GM23338 (cell line): ENCODE measurements at regions not wholly inside any gene's neighbourhood (a gene's known extent, or its start where the extent isn't known, plus 50 kb on each side); places are given as distances from the start of the nearest gene placed in this dataset.
A peak's percentile ranks its signal among the peaks of the same experiment; 100 is the strongest.

ENCODE experiments used
- ATAC-seq: fragments of 200-7000 bp; cut with Tn5 transposase; 3 replicates; pipeline ENCODE4 v1.9.1; 2020
- DNase-seq: peaks from one replicate; pipeline ENCODE4 v3.0.0-alpha.2; 2015; ENCODE audit warnings: low spot score
- H2AFZ ChIP-seq: fragments of 200-600 bp; sonication (generic); 2 replicates; pipeline ENCODE4 v1.8.0; 2016; ENCODE audit warnings: antibody characterized with exemption, mild to moderate bottlenecking, moderate library complexity
- H3F3A ChIP-seq: fragments of 200-600 bp; sonication (generic); replicated peaks from 2 replicates; pipeline ENCODE4 v1.8.0; 2017; ENCODE audit warnings: antibody characterized with exemption, mixed run types, low read depth
- H3K27ac ChIP-seq: fragments of 200-600 bp; sonication (generic); 2 replicates; pipeline ENCODE4 v1.6.1; 2016; ENCODE audit warnings: low read depth
- H3K27me3 ChIP-seq: fragments of 200-600 bp; sonication (generic); 2 replicates; pipeline ENCODE4 v1.8.0; 2016; ENCODE audit warnings: mild to moderate bottlenecking, mixed run types, moderate library complexity; ENCODE audit not compliant: insufficient read depth
- H3K36me3 ChIP-seq: fragments of 200-600 bp; sonication (generic); 2 replicates; pipeline ENCODE4 v1.8.0; 2016; ENCODE audit warnings: mild to moderate bottlenecking; ENCODE audit not compliant: insufficient read depth
- H3K4me1 ChIP-seq: fragments of 200-600 bp; sonication (generic); 2 replicates; pipeline ENCODE4 v1.8.0; 2016; ENCODE audit warnings: mild to moderate bottlenecking, moderate library complexity; ENCODE audit not compliant: insufficient read depth
- H3K4me2 ChIP-seq: fragments of 200-600 bp; sonication (generic); 2 replicates; pipeline ENCODE4 v1.7.1; 2017; ENCODE audit warnings: mixed run types
- H3K4me3 ChIP-seq: fragments of 200-600 bp; sonication (generic); 2 replicates; pipeline ENCODE4 v1.6.1; 2016; ENCODE audit warnings: mixed run types
- H3K79me2 ChIP-seq: fragments of 200-600 bp; sonication (generic); replicated peaks from 2 replicates; pipeline ENCODE4 v1.8.0; 2017; ENCODE audit warnings: mild to moderate bottlenecking; ENCODE audit not compliant: insufficient read depth
- H3K9me2 ChIP-seq: fragments of 200-600 bp; sonication (generic); 2 replicates; pipeline ENCODE4 v1.8.0; 2017; ENCODE audit not compliant: insufficient read depth
- H4K20me1 ChIP-seq: fragments of 200-600 bp; sonication (generic); replicated peaks from 2 replicates; pipeline ENCODE4 v1.8.0; 2017; ENCODE audit warnings: mild to moderate bottlenecking; ENCODE audit not compliant: insufficient read depth
- H3K27ac Mint-ChIP-seq: 2 replicates; pipeline ENCODE4 v1.8.0; 2020; ENCODE audit warnings: inconsistent platforms, mild to moderate bottlenecking, moderate library complexity, mixed read lengths
- H3K27me3 Mint-ChIP-seq: 3 replicates; pipeline ENCODE4 v1.8.0; 2022; ENCODE audit warnings: low read depth, mild to moderate bottlenecking, moderate library complexity, mixed read lengths, inconsistent platforms; ENCODE audit not compliant: insufficient read depth, poor library complexity
- H3K36me3 Mint-ChIP-seq: 3 replicates; pipeline ENCODE4 v1.8.0; 2021; ENCODE audit warnings: low read depth, mild to moderate bottlenecking, inconsistent platforms, moderate library complexity, mixed read lengths
- H3K4me1 Mint-ChIP-seq: 3 replicates; pipeline ENCODE4 v1.8.0; 2020; ENCODE audit warnings: mild to moderate bottlenecking, inconsistent platforms, mixed read lengths
- H3K4me3 Mint-ChIP-seq: 3 replicates; pipeline ENCODE4 v1.8.0; 2021; ENCODE audit warnings: moderate library complexity, mild to moderate bottlenecking, inconsistent platforms, mixed read lengths
- H3K9me3 Mint-ChIP-seq: 3 replicates; pipeline ENCODE4 v1.8.0; 2020; ENCODE audit warnings: moderate library complexity, mild to moderate bottlenecking, inconsistent platforms, mixed read lengths
- CREB1 ChIP-seq: fragments of 250-450 bp; sonication (Bioruptor Pico); IDR thresholded peaks from 2 replicates; pipeline ENCODE4 v1.5.0; 2020; ENCODE audit warnings: low read depth, mild to moderate bottlenecking, moderate library complexity
- EZH2 ChIP-seq: fragments of 200-600 bp; sonication (generic); IDR thresholded peaks from one replicate; pipeline ENCODE4 v1.8.0; 2017; ENCODE audit warnings: antibody characterized with exemption, mild to moderate bottlenecking, low read depth; ENCODE audit not compliant: unreplicated experiment
- EZH2phosphoT487 ChIP-seq: fragments of 200-600 bp; sonication (generic); IDR thresholded peaks from one replicate; pipeline ENCODE4 v1.8.1; 2018; ENCODE audit warnings: antibody characterized with exemption; ENCODE audit not compliant: unreplicated experiment
- JUNB ChIP-seq: IDR thresholded peaks from one replicate; pipeline ENCODE4 v1.6.1; 2016; ENCODE audit warnings: antibody characterized with exemption; ENCODE audit not compliant: unreplicated experiment
- NANOG ChIP-seq: IDR thresholded peaks from 2 replicates; pipeline ENCODE4 v1.6.1; 2016; ENCODE audit warnings: antibody characterized with exemption, borderline replicate concordance
- POLR2AphosphoS5 ChIP-seq: IDR thresholded peaks from 2 replicates; pipeline ENCODE4 v1.6.1; 2016; ENCODE audit warnings: antibody characterized with exemption, low read depth
- STAT1 ChIP-seq: IDR thresholded peaks from one replicate; pipeline ENCODE4 v1.6.1; 2016; ENCODE audit warnings: antibody characterized with exemption; ENCODE audit not compliant: unreplicated experiment
- ZNF114 ChIP-seq: fragments of 250-450 bp; sonication (Bioruptor Pico); IDR thresholded peaks from 2 replicates; pipeline ENCODE4 v1.5.0; 2020; ENCODE audit warnings: mild to moderate bottlenecking, moderate library complexity
- TF ChIP-seq, protein P1 (sequence below): fragments of 250-450 bp; sonication (Bioruptor Pico); IDR thresholded peaks from 2 replicates; pipeline ENCODE4 v1.5.0; 2020; ENCODE audit warnings: mild to moderate bottlenecking, moderate library complexity
- TF ChIP-seq, protein P2 (sequence below), 2 experiments: fragments of 200-600 bp in 1 of 2; sonication (generic) in 1 of 2; conservative IDR thresholded peaks; 2 replicates each; pipeline versions ENCODE4 v1.5.1 to v1.6.1; 2016 to 2017; ENCODE audit warnings: antibody characterized with exemption in 2 of 2, low read depth in 2 of 2, mild to moderate bottlenecking in 2 of 2, moderate library complexity in 1 of 2
- TF ChIP-seq, protein P3 (sequence below): IDR thresholded peaks from one replicate; pipeline ENCODE4 v1.6.1; 2018; ENCODE audit warnings: antibody characterized with exemption; ENCODE audit not compliant: unreplicated experiment
- TF ChIP-seq, protein P4 (sequence below): IDR thresholded peaks from 2 replicates; pipeline ENCODE4 v1.6.1; 2016; ENCODE audit warnings: antibody characterized with exemption

DNA sequence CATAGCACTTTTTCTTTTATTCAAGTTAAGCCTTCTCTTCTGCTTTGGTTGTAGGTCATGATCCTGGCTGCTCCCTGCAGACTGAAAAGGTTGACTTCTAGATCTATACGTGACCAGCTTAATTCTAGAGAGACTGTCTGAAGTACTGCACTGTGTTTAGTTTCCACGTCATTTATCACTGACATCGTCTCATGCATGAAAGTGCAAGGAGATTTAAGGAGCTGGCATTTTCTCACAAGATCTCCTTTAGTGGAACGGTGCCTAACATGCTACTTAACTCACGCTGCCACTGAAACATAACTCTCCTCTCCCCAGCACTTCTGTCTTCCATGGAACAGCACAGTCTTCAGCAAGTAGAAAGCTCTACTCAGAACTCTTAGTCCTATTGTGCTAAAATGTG is 583.0 kb upstream of the KLHL29 start (continued):
- TF ChIP-seq, protein P1, sequence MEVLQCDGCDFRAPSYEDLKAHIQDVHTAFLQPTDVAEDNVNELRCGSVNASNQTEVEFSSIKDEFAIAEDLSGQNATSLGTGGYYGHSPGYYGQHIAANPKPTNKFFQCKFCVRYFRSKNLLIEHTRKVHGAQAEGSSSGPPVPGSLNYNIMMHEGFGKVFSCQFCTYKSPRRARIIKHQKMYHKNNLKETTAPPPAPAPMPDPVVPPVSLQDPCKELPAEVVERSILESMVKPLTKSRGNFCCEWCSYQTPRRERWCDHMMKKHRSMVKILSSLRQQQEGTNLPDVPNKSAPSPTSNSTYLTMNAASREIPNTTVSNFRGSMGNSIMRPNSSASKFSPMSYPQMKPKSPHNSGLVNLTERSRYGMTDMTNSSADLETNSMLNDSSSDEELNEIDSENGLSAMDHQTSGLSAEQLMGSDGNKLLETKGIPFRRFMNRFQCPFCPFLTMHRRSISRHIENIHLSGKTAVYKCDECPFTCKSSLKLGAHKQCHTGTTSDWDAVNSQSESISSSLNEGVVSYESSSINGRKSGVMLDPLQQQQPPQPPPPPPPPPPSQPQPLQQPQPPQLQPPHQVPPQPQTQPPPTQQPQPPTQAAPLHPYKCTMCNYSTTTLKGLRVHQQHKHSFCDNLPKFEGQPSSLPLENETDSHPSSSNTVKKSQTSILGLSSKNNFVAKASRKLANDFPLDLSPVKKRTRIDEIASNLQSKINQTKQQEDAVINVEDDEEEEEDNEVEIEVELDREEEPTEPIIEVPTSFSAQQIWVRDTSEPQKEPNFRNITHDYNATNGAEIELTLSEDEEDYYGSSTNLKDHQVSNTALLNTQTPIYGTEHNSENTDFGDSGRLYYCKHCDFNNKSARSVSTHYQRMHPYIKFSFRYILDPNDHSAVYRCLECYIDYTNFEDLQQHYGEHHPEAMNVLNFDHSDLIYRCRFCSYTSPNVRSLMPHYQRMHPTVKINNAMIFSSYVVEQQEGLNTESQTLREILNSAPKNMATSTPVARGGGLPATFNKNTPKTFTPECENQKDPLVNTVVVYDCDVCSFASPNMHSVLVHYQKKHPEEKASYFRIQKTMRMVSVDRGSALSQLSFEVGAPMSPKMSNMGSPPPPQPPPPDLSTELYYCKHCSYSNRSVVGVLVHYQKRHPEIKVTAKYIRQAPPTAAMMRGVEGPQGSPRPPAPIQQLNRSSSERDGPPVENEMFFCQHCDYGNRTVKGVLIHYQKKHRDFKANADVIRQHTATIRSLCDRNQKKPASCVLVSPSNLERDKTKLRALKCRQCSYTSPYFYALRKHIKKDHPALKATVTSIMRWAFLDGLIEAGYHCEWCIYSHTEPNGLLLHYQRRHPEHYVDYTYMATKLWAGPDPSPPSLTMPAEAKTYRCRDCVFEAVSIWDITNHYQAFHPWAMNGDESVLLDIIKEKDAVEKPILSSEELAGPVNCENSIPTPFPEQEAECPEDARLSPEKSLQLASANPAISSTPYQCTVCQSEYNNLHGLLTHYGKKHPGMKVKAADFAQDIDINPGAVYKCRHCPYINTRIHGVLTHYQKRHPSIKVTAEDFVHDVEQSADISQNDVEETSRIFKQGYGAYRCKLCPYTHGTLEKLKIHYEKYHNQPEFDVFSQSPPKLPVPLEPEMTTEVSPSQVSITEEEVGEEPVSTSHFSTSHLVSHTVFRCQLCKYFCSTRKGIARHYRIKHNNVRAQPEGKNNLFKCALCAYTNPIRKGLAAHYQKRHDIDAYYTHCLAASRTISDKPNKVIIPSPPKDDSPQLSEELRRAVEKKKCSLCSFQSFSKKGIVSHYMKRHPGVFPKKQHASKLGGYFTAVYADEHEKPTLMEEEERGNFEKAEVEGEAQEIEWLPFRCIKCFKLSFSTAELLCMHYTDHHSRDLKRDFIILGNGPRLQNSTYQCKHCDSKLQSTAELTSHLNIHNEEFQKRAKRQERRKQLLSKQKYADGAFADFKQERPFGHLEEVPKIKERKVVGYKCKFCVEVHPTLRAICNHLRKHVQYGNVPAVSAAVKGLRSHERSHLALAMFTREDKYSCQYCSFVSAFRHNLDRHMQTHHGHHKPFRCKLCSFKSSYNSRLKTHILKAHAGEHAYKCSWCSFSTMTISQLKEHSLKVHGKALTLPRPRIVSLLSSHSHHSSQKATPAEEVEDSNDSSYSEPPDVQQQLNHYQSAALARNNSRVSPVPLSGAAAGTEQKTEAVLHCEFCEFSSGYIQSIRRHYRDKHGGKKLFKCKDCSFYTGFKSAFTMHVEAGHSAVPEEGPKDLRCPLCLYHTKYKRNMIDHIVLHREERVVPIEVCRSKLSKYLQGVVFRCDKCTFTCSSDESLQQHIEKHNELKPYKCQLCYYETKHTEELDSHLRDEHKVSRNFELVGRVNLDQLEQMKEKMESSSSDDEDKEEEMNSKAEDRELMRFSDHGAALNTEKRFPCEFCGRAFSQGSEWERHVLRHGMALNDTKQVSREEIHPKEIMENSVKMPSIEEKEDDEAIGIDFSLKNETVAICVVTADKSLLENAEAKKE (CRISPR knock-in tag) = no peak
- TF ChIP-seq, protein P2, sequence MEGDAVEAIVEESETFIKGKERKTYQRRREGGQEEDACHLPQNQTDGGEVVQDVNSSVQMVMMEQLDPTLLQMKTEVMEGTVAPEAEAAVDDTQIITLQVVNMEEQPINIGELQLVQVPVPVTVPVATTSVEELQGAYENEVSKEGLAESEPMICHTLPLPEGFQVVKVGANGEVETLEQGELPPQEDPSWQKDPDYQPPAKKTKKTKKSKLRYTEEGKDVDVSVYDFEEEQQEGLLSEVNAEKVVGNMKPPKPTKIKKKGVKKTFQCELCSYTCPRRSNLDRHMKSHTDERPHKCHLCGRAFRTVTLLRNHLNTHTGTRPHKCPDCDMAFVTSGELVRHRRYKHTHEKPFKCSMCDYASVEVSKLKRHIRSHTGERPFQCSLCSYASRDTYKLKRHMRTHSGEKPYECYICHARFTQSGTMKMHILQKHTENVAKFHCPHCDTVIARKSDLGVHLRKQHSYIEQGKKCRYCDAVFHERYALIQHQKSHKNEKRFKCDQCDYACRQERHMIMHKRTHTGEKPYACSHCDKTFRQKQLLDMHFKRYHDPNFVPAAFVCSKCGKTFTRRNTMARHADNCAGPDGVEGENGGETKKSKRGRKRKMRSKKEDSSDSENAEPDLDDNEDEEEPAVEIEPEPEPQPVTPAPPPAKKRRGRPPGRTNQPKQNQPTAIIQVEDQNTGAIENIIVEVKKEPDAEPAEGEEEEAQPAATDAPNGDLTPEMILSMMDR (conservative IDR thresholded peaks at IDR 0.05; ENCODE audit: low read depth in 2 of 2) = no peak

DNA sequence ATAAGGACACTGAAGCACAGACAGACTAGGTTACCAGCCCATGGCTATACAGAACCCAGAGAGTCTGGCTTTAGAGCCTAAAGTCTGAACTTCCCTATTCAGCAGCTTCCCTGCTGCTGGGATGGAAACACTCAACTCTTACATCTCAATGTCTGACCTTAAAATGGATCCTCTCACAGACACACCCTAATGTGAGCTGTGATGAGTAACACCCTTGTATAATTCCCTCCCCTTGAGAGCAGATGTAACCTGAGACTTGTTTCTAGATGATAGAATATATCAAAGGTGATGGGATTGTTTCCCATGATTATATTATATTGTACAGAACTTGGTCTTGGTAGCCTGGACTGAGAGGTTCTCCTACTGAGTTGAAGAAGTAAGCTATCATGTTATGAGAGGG is 577.1 kb upstream of the KLHL29 start:
- peaks cover 7% of the 10 kb centered on the region for H3K36me3 ChIP-seq
- H3K27ac ChIP-seq = no peak overlapping the region
- no peak overlapping the region for H3K4me3 ChIP-seq
- Mint-ChIP-seq H3K36me3 (peaks cover 46% of the 10 kb centered on the region), H3K9me3 (peaks cover 44% of the 10 kb centered on the region), H3K4me3 (no peak overlapping the region), H3K27me3 (peaks cover 2% of the 10 kb centered on the region), H3K4me1 (no peaks in the 10 kb centered on the region), H3K27ac (no peak overlapping the region)
- H3F3A ChIP-seq = no peaks in the 10 kb centered on the region
- DNase-seq (no peak), ATAC-seq (no peak)
- H4K20me1 ChIP-seq = no peaks in the 10 kb centered on the region
- no peaks in the 10 kb centered on the region for H3K27me3 ChIP-seq
- H2AFZ ChIP-seq = 0 out of 2 replicates have a peak overlapping the region, but pooled peaks have one; percentile 28
- no peaks in the 10 kb centered on the region for H3K79me2 ChIP-seq
- no peak overlapping the region for H3K4me2 ChIP-seq
- H3K4me1 ChIP-seq = no peaks in the 10 kb centered on the region
- no peaks in the 10 kb centered on the region for H3K9me2 ChIP-seq
- no peak for TF ChIP-seq EZH2
- TF ChIP-seq NANOG = no peak
- TF ChIP-seq, protein P3, sequence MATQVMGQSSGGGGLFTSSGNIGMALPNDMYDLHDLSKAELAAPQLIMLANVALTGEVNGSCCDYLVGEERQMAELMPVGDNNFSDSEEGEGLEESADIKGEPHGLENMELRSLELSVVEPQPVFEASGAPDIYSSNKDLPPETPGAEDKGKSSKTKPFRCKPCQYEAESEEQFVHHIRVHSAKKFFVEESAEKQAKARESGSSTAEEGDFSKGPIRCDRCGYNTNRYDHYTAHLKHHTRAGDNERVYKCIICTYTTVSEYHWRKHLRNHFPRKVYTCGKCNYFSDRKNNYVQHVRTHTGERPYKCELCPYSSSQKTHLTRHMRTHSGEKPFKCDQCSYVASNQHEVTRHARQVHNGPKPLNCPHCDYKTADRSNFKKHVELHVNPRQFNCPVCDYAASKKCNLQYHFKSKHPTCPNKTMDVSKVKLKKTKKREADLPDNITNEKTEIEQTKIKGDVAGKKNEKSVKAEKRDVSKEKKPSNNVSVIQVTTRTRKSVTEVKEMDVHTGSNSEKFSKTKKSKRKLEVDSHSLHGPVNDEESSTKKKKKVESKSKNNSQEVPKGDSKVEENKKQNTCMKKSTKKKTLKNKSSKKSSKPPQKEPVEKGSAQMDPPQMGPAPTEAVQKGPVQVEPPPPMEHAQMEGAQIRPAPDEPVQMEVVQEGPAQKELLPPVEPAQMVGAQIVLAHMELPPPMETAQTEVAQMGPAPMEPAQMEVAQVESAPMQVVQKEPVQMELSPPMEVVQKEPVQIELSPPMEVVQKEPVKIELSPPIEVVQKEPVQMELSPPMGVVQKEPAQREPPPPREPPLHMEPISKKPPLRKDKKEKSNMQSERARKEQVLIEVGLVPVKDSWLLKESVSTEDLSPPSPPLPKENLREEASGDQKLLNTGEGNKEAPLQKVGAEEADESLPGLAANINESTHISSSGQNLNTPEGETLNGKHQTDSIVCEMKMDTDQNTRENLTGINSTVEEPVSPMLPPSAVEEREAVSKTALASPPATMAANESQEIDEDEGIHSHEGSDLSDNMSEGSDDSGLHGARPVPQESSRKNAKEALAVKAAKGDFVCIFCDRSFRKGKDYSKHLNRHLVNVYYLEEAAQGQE = no peak
- TF ChIP-seq EZH2phosphoT487 = no peak
- TF ChIP-seq STAT1 = no peak
- no peak for TF ChIP-seq CREB1 (CRISPR knock-in tag)
- no peak for TF ChIP-seq JUNB
- TF ChIP-seq POLR2AphosphoS5 = no peak
- TF ChIP-seq ZNF114 (CRISPR knock-in tag) = no peak
- TF ChIP-seq, protein P4, sequence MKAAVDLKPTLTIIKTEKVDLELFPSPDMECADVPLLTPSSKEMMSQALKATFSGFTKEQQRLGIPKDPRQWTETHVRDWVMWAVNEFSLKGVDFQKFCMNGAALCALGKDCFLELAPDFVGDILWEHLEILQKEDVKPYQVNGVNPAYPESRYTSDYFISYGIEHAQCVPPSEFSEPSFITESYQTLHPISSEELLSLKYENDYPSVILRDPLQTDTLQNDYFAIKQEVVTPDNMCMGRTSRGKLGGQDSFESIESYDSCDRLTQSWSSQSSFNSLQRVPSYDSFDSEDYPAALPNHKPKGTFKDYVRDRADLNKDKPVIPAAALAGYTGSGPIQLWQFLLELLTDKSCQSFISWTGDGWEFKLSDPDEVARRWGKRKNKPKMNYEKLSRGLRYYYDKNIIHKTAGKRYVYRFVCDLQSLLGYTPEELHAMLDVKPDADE = no peak
